ENCODE measurements at regions not wholly inside any gene's neighbourhood (a gene's known extent, or its start where the extent isn't known, plus 50 kb on each side); places are given as distances from the start of the nearest gene placed in this dataset.
A peak's percentile ranks its signal among the peaks of the same experiment; 100 is the strongest.

DNA sequence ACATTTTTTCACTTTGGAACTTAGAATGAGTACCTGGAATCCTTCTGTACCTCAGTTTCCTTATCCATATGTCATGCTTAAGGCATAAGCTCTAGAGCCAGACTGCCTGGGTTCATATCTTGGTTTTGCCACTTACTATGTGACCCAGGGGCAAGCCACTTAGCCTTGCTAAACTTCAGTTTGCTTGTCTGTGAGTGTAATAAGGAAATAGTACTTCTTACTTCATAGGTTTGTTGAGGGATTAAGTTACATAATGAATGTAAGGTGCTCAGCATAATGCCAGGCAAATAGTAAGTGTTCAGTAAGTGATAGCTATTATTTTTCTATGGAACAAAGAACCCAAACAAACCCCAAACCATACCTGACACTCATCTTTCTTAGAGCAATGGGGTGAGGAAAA, 225.1 kb downstream of the BCAT1 start:
- no peak for DNase-seq (ENCODE audit: low read depth)

DNA sequence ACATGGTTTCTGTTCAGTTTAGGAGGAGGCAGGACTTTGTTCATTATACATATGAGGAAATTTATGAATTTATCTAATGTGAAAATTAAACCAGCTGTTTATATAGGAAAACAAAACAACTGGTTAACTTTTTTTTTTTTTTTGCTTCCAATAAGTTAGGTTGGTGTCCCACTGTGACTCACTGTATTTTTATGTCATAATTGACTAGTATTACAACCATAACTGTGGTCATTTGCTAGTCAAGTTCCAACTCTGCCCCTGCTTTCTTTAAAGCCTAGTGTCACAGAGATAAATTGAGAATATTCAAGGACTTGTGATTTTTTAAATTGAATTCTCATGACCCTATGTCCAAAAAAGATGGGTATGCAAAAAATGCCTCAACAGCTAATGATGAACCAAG, 227.7 kb downstream of the BCAT1 start:
- DNase-seq (ENCODE audit: low read depth), result no peak

DNA sequence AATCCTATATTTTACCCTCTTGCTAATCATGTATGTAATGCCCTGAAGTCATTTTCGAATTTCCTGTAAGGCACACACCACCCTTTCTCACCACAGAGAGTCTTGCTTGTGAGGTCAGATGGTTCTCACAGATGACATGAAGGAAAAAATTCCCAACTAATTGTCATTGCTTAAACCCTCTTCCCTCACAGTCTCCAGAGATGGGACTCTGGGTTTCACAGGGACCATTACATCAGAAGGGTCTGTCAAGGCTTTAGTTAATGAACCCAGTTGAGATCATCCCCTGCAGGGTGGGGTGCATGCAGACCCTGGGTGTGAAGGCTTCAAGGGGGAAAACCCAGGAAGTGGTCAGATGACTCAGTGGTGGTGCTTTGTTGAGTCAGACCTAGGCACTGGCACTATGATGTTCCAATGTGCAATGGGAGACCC, 229.6 kb downstream of the BCAT1 start:
- peak; percentile 38 for DNase-seq (ENCODE audit: low read depth)

DNA sequence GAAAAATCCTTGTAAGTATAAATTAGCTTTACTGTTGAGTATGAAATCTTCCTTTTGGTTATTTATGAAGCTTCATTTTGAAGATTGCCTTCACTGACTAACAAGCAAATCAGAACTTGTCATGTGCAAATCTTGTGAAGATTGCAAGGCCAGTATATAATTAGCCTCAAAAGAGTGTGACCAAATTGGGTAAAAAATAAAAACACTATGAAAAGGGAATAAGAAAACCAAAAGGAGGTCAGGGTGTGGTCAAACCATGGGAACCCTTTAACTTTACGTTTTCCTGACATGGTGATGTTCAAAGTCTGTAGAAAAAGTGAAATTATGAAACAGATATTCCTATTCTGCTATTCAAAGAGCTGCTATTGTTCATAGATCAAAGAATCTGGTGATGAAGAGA, 230.3 kb downstream of the BCAT1 start:
- DNase-seq (ENCODE audit: low read depth), result no peak

DNA sequence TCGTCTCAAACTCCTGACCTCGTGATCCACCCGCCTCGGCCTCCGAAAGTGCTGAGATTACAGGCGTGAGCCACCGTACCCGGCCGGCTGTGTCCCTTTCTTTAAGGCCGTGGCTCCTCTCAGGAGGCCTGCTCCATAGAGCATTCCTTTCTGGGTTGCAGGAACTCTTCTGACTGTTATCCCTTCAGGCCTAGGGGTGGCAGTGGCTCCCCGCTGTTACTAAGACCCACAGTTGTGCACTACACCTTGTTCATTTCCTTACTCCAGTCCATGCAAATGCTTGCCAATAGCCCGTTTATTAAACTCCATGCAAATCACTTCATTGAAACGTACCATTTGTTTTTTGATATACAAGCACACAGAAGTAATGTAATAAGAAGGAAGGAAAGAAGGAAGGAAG, 234.7 kb downstream of the BCAT1 start:
- no peak for DNase-seq (ENCODE audit: low read depth)

DNA sequence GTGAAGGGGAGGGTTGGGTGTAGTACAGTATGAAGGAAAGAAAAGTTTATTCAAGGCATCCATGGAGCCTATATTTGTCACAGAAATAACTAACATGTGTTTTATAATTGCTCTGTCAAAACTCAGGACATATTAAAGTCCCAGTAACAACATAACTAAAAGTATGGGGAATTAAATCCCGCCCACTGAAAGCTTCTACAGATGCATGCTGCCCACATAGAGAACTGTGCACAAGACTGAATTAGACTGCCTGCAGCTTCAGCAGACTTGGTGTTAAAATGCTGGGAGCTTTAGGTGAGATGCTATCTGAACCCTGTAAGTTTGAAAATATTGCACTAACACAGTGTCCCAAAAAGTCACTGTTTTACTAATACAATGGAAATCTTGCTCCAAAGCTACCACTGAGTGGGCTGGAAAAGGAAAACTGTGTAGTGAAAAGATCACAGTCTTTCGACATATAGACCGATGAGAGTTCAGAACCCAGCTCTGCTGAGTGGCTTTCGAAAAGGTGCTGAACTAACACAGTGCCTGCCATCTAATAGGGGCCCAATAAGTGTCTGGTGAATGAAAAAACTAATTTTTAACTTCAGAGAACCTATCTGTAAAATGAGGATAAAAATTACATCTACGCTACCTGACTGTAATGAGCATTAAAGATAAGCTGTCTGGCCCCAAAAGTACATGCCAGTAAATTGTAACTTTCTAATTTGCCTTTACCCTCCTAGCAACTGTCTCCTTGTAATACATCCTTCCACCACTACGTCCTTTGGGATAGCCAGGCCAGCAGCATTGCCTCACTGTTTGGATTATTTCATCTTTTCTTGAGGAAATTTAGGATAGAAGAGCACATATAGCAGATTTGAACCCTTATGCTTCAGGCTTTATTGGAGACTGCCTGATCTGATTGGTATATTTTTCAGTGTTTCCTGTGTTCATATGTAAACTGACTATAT, 237.6 kb downstream of the BCAT1 start:
- no peak for DNase-seq (ENCODE audit: low read depth)

DNA sequence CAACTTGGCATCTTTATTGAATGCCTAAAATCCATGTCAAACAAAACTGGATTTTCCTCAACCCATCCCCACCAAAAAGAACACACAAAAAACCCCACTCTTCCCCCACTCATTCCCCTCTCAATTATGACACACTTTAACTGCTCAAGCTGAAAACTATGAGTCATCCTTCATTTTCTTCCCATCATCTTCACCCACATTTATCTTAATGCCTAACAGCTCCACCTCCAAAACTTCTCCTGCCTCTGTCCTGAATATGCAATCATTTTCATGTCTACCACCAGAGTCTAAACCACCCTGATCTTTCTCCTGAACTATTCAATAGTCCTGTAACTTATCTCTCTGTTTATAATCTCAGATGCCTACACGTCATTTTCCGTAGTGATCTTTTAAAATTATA, 239.7 kb downstream of the BCAT1 start:
- no peak for DNase-seq (ENCODE audit: low read depth)

DNA sequence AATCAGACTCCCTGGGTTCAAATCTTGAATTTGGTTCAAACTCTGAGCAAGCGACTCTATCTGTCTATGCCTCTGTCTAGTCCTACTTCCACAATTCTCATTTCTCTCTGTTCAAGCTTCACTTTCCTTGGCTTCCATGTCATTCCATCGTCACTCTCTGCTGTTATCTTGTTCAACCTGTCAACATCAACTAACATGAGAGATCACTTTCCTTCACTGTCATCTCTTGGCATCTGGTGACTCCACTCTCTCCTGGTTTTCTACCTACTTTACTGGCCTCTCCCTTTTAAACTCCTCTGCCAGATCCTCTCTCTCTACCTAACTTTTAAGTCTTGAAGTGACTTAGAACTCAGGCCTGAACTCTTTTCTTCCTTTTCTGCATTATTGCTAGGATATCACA, 240.2 kb downstream of the BCAT1 start:
- DNase-seq (ENCODE audit: low read depth), result no peak

DNA sequence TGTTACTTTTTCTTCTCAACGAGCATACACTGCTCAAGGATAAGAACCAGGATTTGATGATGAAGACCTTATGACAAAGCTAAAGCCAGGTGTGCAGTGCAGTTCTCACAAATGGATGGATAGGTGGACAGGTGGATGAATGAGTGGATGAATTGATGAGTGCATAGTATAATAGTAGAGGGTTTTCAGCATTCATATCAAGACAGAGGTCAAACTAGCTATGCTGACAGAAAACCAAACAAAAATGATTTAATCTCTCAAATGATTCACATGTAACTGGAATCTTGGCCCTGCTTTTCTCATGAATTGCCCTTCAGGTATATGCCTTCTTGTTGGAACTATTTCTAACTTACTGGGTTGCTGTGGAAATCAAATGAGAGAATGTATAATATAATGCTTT, 240.9 kb downstream of the BCAT1 start:
- no peak for DNase-seq (ENCODE audit: low read depth)

DNA sequence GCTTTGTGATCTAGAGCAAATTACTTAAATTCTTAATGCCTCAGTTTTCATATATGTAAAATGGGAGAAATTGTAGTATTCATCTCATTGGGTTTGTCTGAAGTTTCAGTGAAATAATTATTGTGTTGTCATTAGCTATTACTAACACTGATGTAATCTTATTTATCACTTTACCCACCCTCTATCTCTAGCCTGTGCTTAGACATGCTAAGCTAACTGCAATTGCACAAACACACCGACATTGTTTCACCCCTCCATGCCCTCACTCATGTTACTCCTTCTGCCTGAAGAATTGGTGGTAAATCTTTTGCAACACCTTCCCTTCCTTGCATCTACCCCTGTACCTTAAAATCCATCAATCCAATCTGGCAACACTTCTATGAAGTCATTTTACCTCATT, 241.6 kb downstream of the BCAT1 start:
- no peak for DNase-seq (ENCODE audit: low read depth)

DNA sequence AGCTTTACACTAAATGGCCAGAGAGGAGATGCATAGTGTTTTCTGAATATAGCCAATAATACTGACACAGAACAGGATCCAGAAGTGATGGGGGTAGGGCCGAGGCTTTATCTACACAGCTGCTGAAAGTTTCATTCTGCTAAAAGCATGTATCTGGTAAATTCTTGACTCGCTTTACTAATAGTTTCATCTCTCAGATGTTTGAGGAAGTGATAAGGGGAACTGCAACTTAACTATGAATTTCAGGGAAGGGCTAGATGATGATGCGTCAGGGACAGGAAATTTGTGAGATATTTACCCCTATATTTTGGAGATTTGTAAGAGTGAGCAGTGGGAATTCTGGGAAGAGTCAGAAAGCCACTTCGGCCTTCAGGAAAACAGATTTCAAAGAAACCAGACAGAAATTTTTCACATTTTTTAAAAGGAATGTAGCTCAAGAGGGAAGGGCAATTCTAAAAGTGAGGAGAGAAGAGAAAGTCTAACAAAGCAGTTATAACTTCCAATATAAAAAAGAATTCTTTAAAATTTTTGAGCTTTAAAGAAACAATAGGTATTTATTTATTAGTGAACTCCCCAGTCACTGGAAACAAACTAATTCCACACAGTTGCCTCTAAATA, 243.1 kb downstream of the BCAT1 start:
- no peak for DNase-seq (ENCODE audit: low read depth)

DNA sequence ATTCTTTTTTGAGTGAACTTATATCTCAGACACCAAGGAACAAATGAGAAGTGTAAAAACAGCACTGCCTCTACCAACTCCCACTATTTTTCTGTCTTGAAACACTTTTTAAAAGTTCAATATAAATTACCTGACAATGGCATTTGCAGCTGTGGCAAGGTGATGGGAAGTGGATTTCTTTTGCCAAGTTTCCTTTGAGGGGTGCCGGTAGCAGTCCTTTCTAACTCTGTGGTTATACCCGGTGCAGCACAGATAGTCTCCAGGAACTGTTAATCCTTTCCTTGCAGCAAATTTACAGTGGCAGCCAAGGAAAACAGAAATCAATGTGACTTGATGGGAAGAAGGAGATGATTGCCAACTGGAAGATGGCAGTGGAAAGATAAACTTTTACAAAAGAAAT, 243.7 kb downstream of the BCAT1 start:
- DNase-seq (ENCODE audit: low read depth), result no peak

DNA sequence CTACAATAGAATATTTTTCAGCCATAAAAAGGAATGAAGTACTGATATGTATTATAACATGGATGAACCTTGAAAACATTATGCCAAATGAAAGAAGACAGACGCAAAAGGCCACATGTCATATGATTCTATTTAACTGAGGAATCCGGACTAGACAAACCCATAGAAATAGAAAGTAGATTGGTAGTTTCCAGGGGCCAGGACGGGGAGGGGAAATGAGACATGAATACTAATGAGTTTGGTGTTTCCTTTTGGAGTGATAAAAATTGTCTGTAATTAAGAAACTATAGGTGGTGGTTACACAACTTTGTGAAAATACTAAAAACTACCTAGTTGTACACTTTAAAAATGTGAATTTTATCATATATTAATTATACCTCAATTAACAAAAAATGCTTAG, 247.6 kb downstream of the BCAT1 start:
- DNase-seq (ENCODE audit: low read depth), result no peak

DNA sequence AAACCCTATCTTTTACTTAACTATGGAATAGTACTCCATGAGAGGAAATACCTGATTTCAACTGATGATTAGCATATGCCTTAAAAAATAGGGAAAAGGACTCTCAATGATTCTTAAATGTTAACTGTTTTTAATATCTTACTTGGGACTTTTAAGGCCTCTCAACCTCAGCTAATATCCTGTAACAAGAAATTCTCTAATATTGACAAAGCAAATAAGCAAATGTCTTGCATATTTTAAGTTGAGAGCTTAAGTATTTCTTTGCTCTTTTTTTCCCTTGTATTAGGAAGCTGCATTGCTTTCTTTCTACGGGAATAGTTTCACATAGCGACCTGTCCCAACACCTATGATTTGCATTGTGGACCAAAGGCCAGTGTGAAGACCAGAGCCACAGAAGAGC, 249.9 kb downstream of the BCAT1 start:
- DNase-seq (ENCODE audit: low read depth), result no peak

DNA sequence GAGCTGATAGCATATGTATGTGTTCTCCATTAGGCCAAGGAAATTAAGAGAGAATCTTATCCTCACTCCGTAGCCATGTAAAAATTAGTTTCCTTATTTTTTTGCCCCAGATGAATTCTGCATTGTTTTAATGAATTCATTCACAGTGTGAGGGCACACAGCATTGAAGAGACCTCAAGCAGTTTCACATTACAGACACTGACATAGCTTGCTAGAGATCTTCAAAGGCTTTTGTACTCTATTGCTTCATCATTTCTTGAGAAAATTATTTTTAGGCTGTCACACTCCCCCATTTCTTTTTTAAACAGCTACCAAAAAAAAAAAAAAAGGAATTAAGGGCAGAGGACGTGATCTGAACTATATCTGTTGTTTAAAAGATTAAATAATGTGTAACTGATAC, 251.1 kb downstream of the BCAT1 start:
- no peak for DNase-seq (ENCODE audit: low read depth)

DNA sequence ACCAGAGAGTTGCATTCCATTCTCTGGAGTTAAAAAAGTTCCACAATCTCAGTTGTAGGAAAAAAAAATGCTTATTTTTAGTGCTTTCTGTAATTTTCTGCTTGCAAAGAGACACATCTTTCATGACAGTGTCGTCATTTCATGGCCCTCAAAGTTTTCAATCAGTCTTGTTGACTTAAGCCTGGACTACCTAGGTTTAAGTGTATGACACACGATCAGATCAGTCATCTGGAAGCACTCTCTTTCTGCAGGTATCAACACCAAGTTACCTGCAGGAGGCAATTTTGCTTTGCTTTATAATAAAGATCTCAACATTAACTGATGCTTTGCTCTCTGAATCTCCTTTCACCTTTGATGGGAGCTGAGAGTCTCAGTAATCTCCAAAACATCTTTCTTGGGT, 251.6 kb downstream of the BCAT1 start:
- DNase-seq (ENCODE audit: low read depth), result no peak

DNA sequence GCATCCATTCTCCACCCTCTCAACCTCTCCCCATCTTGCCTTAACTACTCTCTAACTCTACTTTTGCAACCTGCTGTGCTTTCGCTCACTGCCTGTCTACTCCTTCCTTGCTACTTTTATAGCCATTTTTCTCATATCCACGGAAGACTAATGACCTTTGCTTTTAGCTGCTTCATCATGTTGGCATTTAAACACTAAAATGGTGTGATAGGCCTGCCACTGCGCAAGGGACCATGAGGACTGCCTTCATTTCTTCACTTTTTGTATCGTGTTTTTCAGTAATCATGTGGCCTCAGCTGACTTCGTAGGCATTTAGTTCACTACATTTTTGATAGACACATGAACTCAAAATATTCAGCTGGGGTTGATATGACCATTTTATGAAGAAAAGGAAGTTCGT, 252.1 kb downstream of the BCAT1 start:
- no peak for DNase-seq (ENCODE audit: low read depth)

DNA sequence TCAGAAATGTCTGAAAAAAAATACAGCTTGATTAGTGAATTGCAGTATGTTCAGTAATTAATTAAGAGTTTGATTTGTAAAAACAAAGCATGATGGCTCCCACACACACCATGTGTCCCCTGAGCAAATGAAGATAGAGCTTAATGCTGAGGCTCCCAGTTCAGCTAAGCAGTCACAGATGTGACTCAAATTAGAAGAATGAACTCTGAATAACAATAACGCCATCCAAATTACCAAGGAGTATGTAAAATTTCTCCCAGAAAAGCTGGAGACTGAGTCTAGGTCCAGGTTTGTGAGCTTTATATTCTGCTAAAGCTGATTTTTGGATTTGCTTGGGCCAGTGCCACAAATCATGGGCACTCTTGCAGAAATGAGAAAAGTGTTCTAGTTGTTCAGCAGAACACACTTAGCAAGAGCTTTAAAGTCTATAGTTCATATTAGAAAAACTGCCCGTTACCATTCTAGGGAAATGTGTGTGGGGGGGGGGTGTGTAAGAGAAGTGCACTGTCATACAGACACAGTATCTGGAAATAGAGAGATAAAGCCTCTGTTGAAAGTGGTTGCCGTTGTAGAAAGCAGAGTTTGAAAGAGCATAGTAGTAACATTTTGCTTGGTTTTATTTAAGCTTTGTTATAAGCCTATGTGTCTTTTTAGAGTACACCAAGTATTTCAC, 253.1 kb downstream of the BCAT1 start:
- DNase-seq (ENCODE audit: low read depth), result no peak

DNA sequence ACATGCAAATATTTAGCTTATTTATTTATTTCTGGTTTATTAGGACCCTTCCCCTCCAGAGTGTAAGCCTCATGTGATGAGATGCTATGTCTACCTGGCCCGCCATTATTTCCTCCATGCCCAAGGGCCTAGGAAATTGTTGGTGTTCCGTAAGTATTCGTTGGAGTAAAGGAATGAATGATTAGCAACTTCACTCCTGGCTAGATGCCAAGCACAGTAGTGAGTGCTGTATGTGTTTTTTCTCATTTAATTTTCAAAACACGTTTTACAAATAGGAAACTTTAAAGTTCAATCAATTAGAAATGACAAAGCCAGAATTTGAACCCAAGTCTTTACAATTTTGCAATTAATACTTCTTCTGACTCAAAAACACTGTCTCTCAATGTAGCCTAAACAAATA, 253.8 kb downstream of the BCAT1 start:
- no peak for DNase-seq (ENCODE audit: low read depth)

DNA sequence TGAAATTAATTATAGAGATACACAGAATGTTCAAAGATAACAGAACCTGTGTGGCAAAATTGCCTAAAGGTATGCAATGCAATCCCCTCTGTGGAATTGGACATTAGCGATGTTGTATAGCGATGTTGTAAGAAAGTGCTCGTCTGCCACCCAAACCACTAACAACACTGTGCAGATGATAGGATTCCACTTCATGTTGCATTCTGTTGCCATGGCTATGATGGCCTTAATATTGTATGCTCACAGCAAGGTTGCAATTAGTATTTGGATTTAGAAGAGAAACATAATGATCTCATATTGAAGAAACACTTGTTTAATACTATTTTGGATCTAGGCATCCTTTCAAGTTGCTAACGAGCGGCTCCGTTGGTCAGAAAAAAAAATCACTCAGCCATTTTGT, 260.3 kb downstream of the BCAT1 start:
- DNase-seq (ENCODE audit: low read depth), result no peak

DNA sequence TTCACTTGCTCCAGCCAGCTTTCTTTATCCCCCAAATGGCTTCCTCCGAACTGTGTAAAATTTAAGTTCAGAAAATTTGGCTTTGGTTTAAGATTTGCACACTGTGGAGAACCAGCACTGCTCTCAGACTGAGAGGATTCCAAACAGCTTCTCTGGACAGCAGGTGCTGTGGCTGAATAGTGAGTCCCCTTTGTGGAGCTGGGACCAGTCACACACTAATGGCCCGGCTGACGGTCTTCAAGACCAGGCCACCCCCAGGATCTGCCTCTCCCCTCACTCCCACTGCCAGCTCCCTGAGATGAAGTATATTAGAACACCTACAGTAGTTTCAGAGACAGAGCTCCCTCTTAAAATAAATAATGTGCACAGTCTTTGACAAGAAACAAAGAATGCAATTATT, 267.3 kb downstream of the BCAT1 start:
- no peak for DNase-seq (ENCODE audit: low read depth)

DNA sequence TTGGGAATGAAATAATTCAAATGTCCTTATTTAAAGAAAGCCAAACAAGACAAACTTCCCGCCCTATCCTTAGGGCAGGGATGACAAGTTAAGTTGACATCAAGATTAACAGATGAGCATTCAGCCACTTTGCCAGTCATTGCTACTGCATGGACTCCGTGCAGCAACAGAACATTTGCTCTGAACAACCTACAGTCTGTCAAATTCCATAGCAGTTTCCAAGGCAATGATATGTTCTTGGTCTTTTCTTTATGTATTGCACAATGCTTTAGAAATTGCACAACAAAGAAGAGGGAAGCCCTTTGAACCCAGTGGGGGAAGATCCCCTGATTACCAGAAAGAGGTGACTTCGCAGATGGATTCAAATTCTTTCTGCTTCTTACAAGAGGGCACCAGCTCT, 269.8 kb downstream of the BCAT1 start:
- no peak for DNase-seq (ENCODE audit: low read depth)

DNA sequence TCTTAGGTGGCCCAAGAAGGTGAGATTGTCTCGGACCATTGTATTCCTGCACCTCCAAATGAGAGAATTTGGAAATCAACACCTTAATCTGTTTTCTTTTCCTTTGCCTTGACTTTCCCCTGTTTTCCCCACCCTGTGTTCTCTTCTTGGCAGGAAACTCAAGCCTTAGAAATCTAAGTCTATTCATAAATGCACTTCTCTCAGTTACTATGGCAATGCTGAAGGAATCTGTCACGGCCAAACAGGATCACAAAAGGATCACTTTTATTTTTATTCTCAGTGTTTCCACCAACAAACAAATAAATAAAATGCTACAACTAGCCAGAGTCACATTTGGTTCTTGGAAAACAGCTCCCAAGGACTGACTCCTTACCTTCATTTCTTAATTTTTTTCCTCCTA, 270.5 kb downstream of the BCAT1 start:
- no peak for DNase-seq (ENCODE audit: low read depth)
